ENCODE measurements at regions not wholly inside any gene's neighbourhood (a gene's known extent, or its start where the extent isn't known, plus 50 kb on each side); places are given as distances from the start of the nearest gene placed in this dataset.

DNA sequence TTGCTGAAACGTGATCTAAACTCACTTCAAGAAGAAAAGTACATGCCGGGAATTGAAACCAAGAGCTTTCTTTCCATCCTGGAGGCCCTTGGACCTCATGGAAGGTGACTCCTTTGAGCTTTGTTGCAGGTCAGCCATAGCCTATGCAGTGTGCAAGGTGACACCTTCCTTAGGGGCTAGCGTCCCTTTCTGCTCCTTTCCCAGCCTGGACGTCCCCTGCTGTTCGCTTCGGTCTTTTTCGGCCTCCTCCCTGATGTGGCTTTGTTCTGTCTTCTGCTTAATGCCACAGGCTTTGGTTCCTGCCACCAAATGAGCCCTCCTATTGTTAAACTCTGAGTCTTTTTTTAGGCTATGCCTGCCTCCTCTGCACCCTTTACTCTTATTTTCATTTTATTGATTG is 308.8 kb downstream of the BRINP2 start:
- no peaks in the 10 kb centered on the region for H3K79me1 ChIP-seq (ENCODE audit: low read depth in 1 of 2, low read length in 2 of 2)
- no peak overlapping the region for H2AK9ac ChIP-seq (replicated peaks; ENCODE audit: low read depth, low read length, poor library complexity)
- H3K27ac ChIP-seq (ENCODE audit: insufficient read depth, low read length): no peak overlapping the region
- H3K56ac ChIP-seq (ENCODE audit: extremely low read depth, insufficient read depth, low read length): no peak overlapping the region
- ATAC-seq (ENCODE audit: low read depth) (no peak), DNase-seq (no peak)
- no peaks in the 10 kb centered on the region for H3K9me3 ChIP-seq (ENCODE audit: control insufficient read depth, insufficient read depth, low read length)
- 80% methylated on average over 1 of the region's 7 CpGs; no CpG with 5 or more reads in 1 of the 2 experiments for WGBS, 2 experiments (ENCODE audit: extremely low coverage in 2 of 2, insufficient read length in 1 of 2)
- intact Hi-C loops (cut with micrococcal nuclease): no loop called here
- no peaks in the 10 kb centered on the region for H3K4me1 ChIP-seq (ENCODE audit: control insufficient read depth, insufficient read depth, low read length)
- H2BK15ac ChIP-seq (ENCODE audit: low read depth, low read length): no peak overlapping the region
- H2AFZ ChIP-seq (replicated peaks; ENCODE audit: low read length, poor library complexity): no peak overlapping the region
- no peak overlapping the region for H2AK5ac ChIP-seq (ENCODE audit: low read depth, low read length)
- no peak overlapping the region for H4K8ac ChIP-seq (ENCODE audit: low read depth in 2 of 2, low read length in 2 of 2)
- no peak overlapping the region for H2BK5ac ChIP-seq (ENCODE audit: low read depth, low read length, poor library complexity, severe bottlenecking)
- no peak overlapping the region for H4K5ac ChIP-seq (ENCODE audit: low read depth, low read length)
- no peak overlapping the region for H3K9ac ChIP-seq (ENCODE audit: low read depth, low read length)
- dilution Hi-C loops (cut with HindIII; ENCODE audit: low sequenced_read_pairs, unreplicated experiment): no loop called here
- ChIA-PET CTCF (no interaction called here), POLR2A (ENCODE audit: unreplicated experiment) (no interaction called here)
- TF ChIP-seq POLR2A (IDR thresholded peaks at IDR 0.05; ENCODE audit: low read depth, low read length): no peak
- TF ChIP-seq, protein P1, sequence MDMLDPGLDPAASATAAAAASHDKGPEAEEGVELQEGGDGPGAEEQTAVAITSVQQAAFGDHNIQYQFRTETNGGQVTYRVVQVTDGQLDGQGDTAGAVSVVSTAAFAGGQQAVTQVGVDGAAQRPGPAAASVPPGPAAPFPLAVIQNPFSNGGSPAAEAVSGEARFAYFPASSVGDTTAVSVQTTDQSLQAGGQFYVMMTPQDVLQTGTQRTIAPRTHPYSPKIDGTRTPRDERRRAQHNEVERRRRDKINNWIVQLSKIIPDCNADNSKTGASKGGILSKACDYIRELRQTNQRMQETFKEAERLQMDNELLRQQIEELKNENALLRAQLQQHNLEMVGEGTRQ (IDR thresholded peaks at IDR 0.05; ENCODE audit: low read depth, low read length): no peak
- TF ChIP-seq SMC3 (IDR thresholded peaks at IDR 0.05; ENCODE audit: low read depth, low read length): no peak
- no peak for TF ChIP-seq CHD1 (IDR thresholded peaks at IDR 0.05; ENCODE audit: low read depth, low read length)
- TF ChIP-seq NFE2L2 (IDR thresholded peaks at IDR 0.05; ENCODE audit: low read depth, low read length): no peak
- no peak for TF ChIP-seq FOS (IDR thresholded peaks at IDR 0.05; ENCODE audit: low read depth, low read length)
- TF ChIP-seq RAD21 (IDR thresholded peaks at IDR 0.05; ENCODE audit: low read length): no peak
- TF ChIP-seq, protein P2, sequence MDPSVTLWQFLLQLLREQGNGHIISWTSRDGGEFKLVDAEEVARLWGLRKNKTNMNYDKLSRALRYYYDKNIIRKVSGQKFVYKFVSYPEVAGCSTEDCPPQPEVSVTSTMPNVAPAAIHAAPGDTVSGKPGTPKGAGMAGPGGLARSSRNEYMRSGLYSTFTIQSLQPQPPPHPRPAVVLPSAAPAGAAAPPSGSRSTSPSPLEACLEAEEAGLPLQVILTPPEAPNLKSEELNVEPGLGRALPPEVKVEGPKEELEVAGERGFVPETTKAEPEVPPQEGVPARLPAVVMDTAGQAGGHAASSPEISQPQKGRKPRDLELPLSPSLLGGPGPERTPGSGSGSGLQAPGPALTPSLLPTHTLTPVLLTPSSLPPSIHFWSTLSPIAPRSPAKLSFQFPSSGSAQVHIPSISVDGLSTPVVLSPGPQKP (IDR thresholded peaks at IDR 0.05; ENCODE audit: borderline replicate concordance, low read depth, low read length): no peak
- no peak for TF ChIP-seq BHLHE40 (IDR thresholded peaks at IDR 0.05; ENCODE audit: low read depth, low read length)
- TF ChIP-seq MAFK (IDR thresholded peaks at IDR 0.05; ENCODE audit: low read depth, low read length): no peak
- no peak for TF ChIP-seq CTCF (conservative IDR thresholded peaks at IDR 0.05; ENCODE audit: low read depth, low read length)
- TF ChIP-seq MAZ (IDR thresholded peaks at IDR 0.05; ENCODE audit: borderline replicate concordance, low read depth, low read length): no peak
- no peak for TF ChIP-seq RFX5 (IDR thresholded peaks at IDR 0.05; ENCODE audit: low read depth, low read length)
- no peak for TF ChIP-seq CEBPB (IDR thresholded peaks at IDR 0.05; ENCODE audit: low read depth, low read length)
- TF ChIP-seq MXI1 (IDR thresholded peaks at IDR 0.05; ENCODE audit: borderline replicate concordance, low read depth, low read length): no peak
- TF ChIP-seq RCOR1 (IDR thresholded peaks at IDR 0.05; ENCODE audit: insufficient replicate concordance, low read length): no peak
- no peaks in the 10 kb centered on the region for H3K9me1 ChIP-seq (ENCODE audit: insufficient read depth, low read length)
- H4K91ac ChIP-seq (ENCODE audit: insufficient read depth, low read depth, low read length): no peak overlapping the region
- no peak overlapping the region for H3K14ac ChIP-seq (replicated peaks; ENCODE audit: low read depth, low read length)
- H2BK120ac ChIP-seq (ENCODE audit: low read depth, low read length): no peak overlapping the region
- no peak overlapping the region for H3K23ac ChIP-seq (ENCODE audit: low read depth, low read length)
- H3K4ac ChIP-seq (ENCODE audit: low read depth, low read length): no peak overlapping the region
- H3K4me3 ChIP-seq (ENCODE audit: insufficient read depth, low read depth, low read length): no peak overlapping the region
- H3K27me3 ChIP-seq (ENCODE audit: control insufficient read depth, insufficient read depth, low read length): no peaks in the 10 kb centered on the region
- no peaks in the 10 kb centered on the region for H4K20me1 ChIP-seq (ENCODE audit: insufficient read depth, low read length)
- H3K18ac ChIP-seq (ENCODE audit: low read depth, low read length): no peak overlapping the region
- no peak overlapping the region for H3K4me2 ChIP-seq (ENCODE audit: low read depth, low read length)
- no peak overlapping the region for H2BK20ac ChIP-seq (ENCODE audit: low read depth, low read length)
- BruUV-seq (replicated peaks): no TSS peak
- H3K36me3 ChIP-seq (ENCODE audit: control insufficient read depth, insufficient read depth, low read length): no peaks in the 10 kb centered on the region
- in situ Hi-C loops (cut with MboI; ENCODE audit: low sequenced_read_pairs): no loop called here
